Stimulated activated CD8-positive, alpha-beta memory T cell treated with anti-CD3 and anti-CD28 coated beads, Interleukin-4, amount 100 ng/mL, for 4 hours (primary cell): ENCODE measurements at regions not wholly inside any gene's neighbourhood (a gene's known extent, or its start where the extent isn't known, plus 50 kb on each side); places are given as distances from the start of the nearest gene placed in this dataset.
"Not testable (repeated sequence)": the region's sequence is repeated elsewhere in the genome, so short reads cannot be mapped to it uniquely, and the experiment has no call there.

Experiments used
- DNase-seq, 2 donors: peaks; one replicate each; pipeline ENCODE4 v3.0.0-alpha.2; 2020; ENCODE audit warnings: low read depth in 2 of 2, low spot score in 1 of 2

DNA sequence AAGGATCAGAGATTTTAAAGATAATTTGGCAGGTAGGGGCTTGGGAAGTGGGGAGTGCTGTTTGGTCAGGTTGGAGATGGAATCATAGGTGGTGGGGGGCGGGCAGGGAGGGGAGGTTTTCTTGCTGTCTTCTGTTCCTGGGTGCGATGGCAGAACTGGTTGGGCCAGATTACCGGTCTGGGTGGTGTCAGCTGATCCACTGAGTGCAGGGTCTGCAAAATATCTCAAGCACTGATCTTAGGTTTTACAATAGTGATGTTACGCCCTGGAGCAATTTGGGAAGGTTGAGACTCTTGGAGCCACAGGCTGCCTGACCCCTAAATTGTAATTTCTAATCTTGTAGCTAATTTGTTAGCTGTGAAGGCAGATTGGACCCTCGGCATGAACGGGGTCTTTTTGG is 78.0 kb upstream of the PARP8 start:
- DNase-seq, result not testable (repeated sequence)

DNA sequence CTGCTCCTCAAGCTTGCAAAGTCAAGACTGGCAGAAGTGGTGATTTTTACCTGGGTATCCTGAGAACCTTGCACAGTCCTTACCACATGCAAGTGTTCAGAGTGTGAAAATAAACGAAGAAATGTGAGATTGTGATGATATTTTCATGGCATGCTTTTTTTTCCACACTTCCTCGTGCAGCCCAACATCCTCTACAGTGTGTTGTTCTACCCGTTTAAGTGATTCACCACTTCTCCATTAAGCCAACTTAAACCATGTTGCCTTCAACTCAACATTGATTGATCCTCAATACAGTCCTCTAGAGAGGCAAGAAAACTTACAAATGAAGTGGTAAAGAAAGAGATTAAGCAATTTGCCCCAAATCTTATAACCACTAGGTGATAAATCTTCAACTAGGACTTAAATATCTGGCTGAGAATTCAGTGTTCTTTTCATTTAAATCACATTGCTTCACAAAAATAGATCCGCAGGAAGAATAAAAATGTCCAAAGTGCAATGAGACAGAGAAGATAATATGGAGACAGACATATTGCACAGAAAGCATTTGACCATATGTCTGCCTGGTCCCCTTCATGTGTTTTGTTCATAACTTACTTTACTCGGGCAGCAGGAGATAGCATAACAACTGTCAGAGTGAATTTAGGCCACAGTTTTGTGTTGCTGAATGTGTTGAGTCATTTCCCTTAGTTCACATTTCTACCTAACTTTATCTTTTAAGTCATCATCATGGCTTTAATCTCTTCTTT is 75.8 kb upstream of the PARP8 start:
- not testable (repeated sequence) for DNase-seq

DNA sequence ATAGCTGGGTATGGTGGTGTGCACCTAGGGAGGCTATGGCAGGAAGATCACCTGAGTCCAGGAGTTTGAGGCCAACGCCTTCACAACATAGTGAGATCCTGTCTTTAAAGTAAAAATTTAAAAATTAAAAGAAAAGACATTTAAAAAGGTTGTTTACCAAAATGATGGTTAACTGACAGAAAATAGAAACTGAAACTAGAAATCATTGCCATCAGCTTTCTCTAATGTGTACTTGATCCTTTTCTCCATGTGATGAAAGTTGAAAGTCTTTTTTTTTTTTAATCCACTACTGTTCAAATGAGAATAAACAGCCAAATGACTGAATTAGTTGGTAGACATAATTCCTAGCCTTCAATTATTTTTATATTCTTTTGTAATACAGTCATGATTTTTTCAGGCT is 75.1 kb upstream of the PARP8 start:
- not testable (repeated sequence) for DNase-seq

DNA sequence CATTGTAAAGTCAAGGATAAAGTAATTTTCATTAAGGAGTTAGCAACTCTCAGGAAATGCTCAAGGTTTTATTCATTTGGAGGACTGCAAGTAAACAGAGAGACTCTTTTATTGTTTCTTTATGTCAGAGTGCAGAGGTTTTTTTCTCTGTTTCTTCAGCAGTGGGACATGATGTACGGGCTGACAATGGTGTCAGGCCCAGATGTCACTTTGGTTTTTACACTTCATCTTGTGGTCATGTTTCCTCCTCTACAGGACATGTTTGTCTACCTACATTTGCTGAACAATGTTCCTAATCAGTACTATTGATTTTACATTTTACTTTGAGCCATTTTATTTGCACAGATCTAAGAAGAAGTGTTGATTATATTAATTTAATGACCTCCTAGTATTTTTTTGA is 72.8 kb upstream of the PARP8 start:
- DNase-seq, result peak in 1 of 2 donors; percentile 6

DNA sequence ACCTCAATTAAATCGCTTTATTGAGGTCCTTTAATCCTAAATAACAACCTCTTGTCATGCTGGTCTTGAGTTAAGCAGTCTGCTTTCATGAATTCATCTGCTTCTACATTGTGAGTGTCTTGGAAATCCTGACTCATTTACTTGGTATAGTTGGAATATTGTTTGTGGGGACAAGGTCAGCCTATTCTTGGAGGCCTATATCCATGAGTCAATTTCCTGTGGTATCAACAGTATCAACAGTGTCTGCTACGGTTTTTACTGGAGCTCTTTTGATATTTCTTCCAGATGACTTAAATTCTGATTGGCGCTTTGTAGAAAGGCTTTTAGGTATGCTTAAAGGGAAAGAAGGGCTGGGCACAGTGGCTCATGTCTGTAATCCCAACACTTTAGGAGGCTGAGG is 71.2 kb upstream of the PARP8 start:
- no peak for DNase-seq

DNA sequence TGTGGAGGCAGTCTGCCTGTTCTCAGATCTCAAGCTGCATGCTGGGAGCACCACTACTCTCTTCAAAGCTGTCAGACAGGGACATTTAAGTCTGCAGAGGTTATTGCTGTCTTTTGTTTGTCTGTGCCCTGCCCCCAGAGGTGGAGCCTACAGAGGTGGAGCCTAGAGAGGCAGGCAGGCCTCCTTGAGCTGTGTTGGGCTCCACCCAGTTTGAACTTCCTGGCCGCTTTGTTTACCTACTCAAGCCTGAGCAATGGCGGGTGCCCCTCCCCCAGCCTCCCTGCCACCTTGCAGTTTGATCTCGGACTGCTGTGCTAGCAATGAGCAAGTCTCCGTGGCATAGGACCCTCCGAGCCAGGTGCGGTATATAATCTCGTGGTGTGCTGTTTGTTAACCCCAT is 64.9 kb upstream of the PARP8 start:
- DNase-seq, result not testable (repeated sequence)

DNA sequence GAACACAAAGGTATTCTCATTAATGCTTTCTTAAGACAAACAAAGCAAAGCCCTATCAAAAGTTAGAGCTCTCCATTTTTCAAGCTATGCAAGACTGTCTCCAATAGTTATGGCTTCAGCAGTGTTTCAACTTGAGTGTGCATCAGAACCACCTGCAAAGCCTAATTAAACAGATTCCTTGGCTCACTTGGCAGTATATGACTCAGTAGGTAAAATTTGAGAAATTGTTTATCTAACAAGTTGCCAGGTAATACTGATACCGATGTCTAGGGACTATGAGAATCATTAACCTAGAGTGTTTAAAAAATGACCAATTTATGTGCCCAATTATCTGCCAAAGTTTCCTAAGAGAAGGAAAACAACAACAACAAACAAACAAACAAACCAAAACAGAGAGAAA is 60.3 kb upstream of the PARP8 start:
- DNase-seq, result no peak

DNA sequence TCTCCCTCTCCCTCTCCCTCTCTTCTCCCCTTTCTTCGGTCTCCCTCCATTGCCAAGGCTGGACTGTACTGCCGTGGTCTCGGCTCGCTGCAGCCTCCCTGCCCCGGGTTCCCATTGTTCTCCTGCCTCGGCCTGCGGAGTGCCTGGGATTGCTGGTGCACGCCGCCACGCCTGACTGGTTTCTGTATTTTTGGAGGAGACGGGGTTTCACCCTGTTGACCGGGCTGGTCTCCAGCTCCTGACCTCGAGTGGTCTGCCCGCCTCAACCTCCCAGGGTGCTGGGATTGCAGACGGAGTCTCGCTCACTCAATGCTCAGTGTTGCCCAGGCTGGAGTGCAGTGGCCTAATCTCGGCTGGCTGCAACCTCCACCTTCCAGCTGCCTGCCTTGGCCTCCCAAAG is 59.0 kb upstream of the PARP8 start:
- DNase-seq, result not testable (repeated sequence)

DNA sequence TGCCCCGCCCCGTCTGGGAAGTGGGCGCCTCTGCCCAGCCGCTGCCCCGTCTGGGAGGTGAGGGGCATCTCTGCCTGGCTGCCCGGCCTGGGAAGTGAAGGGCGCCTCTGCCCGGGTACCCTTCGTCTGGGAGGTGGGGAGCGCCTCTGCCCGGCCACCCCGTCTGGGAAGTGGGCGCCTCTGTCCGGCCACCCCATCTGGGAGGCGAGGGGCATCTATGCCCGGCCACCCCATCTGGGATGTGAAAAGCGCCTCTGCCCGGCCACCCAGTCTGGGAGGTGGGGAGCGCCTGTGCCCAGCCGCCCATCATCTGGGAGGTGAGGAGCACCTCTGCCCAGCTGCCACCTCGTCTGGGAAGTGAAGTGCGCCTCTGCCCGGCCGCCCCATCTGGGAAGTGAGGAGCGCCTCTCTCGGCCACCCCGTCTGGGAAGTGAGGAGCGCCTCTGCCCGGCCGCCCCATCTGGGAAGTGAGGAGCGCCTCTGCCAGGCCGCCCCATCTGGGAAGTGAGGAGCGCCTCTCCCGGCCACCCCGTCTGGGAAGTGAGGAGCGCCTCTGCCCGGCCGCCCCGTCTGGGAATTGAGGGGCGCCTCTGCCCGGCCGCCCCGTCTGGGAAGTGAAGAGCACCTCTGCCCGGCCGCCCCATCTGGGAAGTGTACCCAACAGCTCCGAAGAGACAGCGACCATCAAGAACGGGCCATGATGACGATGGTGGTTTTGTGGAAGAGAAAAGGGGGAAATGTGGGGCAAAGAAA is 58.3 kb upstream of the PARP8 start:
- DNase-seq, result not testable (repeated sequence)

DNA sequence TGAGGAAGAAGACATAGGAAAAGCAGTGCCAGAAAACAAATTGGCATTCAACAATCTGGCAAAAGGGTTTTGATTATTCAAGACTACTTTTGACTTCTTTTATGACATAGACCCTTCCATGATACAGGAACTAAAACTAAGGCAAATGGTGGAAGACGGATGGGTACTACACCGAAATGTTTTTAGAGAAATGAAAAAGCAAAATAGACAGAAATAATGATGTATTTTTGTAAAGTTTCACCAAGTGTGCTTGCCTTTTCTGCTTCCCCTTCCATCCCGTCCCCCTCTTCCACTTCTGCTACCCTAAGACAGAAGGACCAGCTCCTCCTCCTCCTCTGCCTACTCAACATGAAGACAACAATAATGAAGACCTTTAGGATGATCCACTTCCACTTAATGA is 53.4 kb upstream of the PARP8 start:
- DNase-seq, result not testable (repeated sequence)
